GM18508 (cell line): ENCODE measurements at regions not wholly inside any gene's neighbourhood (a gene's known extent, or its start where the extent isn't known, plus 50 kb on each side); places are given as distances from the start of the nearest gene placed in this dataset.

Experiments used
- ATAC-seq: cut with Tn5 transposase; IDR thresholded peaks from one replicate; pipeline ENCODE4 v1.9.1; 2021; ENCODE audit warnings: moderate number of reproducible peaks; ENCODE audit not compliant: insufficient read depth, unreplicated experiment

GRCh38 chr5:147036691-147037245 is 158.2 kb upstream of the PPP2R2B start:
- no peak for ATAC-seq

- ATAC-seq = no peak
Measured at GRCh38 chr5:147037515-147038205, 159.1 kb upstream of the PPP2R2B start.

- no peak for ATAC-seq
Measured at GRCh38 chr5:147040856-147041255, 162.3 kb upstream of the PPP2R2B start.

DNA sequence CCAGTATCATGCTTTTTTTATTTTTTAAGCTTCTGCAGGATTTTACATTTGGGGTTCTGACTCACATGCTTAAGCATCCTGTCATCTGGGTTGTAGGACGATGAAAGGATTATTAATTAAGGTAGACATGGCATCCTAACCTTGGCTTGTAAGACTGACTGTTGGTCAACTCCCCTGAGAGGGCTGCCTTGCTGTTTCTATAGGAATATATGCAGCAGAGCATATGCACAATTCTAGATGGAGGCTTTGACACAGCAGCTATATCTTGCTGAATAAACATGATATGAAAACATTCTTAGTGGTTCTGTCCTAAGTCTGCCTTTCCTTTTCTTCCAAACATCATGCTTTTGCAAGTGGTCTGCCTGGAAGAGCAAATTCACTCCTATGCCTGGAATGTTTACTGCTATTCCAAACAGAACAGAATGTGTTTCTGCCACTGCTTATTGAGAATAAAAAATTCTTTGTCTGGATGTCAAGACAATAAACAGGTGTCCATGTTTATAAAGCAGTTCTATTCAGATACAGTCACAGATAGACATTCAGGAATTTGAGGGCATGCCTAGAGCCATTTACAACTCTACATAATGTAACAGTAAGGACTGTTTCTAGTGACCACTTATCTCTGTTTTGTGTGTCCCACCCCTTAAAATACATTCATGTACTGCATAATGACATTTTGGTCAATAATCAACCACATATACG is 166.2 kb upstream of the PPP2R2B start:
- ATAC-seq = no peak

GRCh38 chr5:147045290-147045689 is 166.7 kb upstream of the PPP2R2B start:
- no peak for ATAC-seq

GRCh38 chr5:147046281-147046680 is 167.7 kb upstream of the PPP2R2B start:
- no peak for ATAC-seq

DNA sequence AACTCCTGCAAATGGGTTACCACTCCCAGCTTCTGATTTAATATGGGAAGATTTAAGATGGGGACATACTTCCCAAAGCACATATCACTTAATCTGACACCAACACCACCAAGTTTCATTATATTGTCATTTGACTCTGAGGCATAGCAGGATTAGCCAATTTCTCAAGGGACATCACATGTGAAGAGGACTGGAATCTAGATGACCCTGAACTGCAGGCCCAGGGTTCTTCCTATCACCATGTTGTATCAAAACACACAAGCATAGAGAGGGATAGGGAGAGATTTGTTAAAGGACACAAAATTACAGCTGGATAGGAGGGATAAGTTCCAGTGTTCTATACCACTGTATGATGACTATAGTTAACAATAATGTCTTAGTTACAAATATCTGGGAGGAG is 168.3 kb upstream of the PPP2R2B start:
- ATAC-seq = no peak

GRCh38 chr5:147049764-147050163 is 171.2 kb upstream of the PPP2R2B start:
- no peak for ATAC-seq

DNA sequence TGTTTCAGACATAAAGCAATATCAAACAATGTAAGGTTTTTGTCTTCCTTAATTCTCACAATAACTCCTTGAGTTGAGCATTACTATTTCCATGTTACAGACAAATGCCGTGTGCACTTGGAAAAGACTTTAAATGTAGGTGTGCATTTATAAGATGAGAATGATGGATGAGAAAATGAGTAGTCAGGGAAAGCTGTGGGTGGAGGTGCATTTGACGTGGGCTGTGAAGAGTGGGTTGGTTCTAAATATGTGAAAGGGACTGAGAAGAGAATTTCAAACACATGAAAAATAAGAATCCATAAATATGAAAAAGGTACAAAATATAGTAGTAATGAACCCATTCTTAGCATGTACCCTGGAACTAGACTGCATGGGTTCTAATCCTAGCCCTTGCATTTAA is 171.6 kb upstream of the PPP2R2B start:
- no peak for ATAC-seq

DNA sequence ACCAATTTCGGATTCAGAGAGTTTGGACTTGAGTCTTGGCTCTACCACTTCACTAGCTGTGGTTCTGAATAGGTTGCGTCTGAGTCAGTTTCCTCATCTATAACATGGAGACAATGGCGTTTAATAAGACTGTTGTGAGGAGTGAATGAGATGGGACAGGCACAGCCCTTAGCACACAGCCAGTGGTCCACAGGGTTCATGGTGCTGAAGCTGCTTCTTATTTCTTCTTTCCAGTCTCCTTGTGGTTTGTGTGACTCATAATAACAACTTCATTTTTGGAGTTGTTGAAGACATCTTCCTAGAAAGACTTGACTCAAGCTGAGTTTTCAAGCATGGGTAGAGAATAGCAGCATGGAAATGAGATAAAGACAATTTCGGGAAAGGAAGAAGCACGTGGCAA is 172.6 kb upstream of the PPP2R2B start:
- no peak for ATAC-seq

GRCh38 chr5:147052519-147052918 is 174.0 kb upstream of the PPP2R2B start:
- no peak for ATAC-seq

DNA sequence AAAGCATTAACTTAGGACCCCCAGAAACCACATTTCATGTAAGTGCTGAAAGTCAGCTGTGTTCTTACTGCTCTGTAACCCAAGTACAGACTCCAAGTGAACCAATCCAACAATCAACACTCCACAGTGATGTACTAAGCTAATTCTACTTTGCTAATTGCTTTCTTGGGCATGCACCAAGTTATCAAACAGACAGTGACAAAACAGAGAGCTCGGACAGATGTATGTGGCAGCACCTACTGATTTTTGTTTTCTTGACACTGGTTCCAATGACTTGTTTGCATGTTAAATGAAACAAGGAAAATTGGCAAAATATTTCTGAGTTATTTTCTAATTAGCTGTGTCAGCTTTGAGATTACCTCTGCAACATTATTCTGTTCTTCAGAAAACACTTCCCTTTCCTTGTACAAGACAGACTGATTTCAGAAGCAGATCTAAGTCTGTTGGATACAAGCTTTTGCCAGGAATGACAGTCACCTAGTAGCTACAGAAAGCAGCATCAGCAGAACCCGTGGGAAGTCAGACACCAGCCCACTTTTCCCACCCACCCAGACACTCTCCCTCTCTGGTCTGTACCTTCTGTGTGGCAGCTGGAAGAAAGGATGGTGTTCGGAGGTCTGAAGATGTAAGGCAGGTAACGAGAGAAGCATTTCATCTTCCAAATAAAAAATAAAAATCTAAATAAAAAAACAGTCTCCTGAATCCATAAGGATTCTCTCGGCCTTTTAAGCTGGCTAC is 176.7 kb upstream of the PPP2R2B start:
- no peak for ATAC-seq

GRCh38 chr5:147055850-147056566 is 177.5 kb upstream of the PPP2R2B start:
- no peak for ATAC-seq

DNA sequence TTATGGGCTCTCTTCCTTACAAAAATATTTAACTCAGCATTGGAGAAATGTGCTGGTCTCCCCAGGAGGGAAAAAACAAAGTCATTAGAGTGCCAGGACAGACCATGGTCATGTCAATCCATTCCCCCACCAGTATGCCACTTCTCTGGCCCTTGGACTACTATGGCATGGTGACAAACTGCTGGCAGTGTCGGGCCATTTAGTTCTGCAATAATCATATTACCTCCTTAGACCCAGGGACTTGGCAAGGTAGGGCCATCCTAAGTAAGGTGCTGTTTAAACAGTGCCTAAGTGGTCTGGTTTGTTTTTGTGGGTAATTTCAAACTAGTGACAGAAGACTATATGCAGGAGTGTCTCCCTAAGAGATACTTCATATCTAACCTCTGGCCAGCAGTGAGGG is 177.8 kb upstream of the STK32A start:
- ATAC-seq = no peak

GRCh38 chr5:147061431-147061830 is 173.4 kb upstream of the STK32A start:
- ATAC-seq = no peak

GRCh38 chr5:147062427-147062826 is 172.4 kb upstream of the STK32A start:
- no peak for ATAC-seq

GRCh38 chr5:147063943-147064342 is 170.9 kb upstream of the STK32A start:
- no peak for ATAC-seq

GRCh38 chr5:147065071-147065470 is 169.8 kb upstream of the STK32A start:
- ATAC-seq = no peak

DNA sequence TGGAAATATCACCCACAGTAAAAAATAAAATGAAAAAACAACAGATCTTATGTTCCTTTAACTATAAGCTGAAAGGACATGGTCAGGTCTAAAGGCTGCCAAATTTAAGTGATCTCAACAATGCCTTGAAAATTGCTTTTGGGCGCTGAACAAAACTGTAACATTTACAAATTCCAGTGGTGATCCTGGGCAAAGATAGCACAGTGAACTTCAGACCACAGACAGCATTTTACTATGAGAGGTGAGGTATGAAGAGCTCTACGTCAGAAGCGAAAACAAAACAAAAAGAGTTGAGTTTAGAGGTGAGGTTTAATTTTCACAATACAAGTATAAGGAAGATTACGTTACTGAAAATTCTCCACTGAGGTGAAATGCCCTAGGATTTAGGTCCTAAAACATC is 165.8 kb upstream of the STK32A start:
- no peak for ATAC-seq

DNA sequence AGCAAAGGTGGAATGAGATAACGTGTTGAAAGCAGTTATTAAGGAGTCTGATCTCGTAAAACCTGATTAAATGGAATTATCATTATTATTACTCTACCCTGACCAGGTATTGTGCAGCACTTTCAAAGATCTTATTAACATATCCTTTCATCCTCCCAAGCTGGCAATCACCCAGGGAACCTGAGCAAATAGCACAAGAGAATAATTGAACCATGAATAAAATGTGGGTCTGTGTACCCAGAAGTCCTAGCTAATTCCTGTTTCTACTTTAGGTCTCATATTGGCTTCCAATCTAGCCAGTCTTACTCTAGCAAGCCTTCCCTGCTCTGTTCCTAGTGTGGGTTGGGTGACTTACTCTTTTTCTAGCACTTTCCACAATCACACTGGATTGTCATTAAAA is 162.2 kb upstream of the STK32A start:
- no peak for ATAC-seq
